ENCODE measurements at regions not wholly inside any gene's neighbourhood (a gene's known extent, or its start where the extent isn't known, plus 50 kb on each side); places are given as distances from the start of the nearest gene placed in this dataset.

DNA sequence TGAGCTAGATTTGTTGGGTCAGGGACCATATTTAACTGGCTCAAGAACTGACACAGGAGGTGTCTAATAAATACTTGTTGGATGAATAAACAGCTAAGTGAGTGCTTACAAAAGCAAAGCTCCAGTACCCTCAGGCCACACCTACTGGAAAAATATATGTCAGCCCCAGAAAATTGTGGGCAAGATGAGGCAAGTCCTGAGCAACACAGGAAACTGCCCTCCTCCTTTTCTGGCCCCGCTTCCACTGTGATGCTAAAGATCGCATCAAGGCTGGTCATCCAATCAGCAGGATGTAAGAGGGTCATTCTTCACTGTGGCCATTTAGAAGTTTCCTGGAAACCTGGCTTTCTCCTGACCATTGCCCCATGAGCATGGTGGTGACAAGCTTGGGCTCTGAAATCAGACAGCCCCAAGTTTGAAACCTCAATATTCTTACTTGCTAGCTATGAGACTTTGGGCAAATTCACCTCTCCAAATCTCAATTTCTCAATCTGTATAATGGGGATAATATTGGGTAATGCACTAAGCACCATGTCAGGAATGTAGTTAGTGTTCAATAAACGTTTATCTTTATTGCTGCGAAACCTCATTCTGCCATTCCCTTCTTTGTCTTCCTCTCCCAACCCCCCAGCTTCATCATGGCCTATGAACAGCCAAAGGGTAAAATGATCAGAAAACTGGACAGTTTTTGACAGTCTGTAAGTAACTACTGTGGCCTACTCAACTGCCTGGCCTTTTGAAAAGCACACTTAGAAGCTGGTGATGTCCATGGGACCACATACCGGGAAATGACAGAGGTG, 139.3 kb upstream of the PZP start:
- Histone ChIP-seq H3K9me3 (ENCODE audit: control insufficient read depth in 1 of 2, insufficient read depth in 1 of 2, low read length in 2 of 2) (peaks cover 0 to 2% of the 10 kb centered on the region in 2 experiments), H3K4me3 (ENCODE audit: low read length) (no peak overlapping the region), H3K36me3 (ENCODE audit: insufficient read depth, low read length) (no peaks in the 10 kb centered on the region), H3K4me1 (ENCODE audit: insufficient read depth, low read length) (peaks cover 3% of the 10 kb centered on the region), H3K27me3 (ENCODE audit: control insufficient read depth in 1 of 2, insufficient read depth in 2 of 2, low read length in 2 of 2) (no peaks in the 10 kb centered on the region), H3K27ac (ENCODE audit: low read depth in 1 of 2, low read length in 2 of 2) (no peak overlapping the region)
- intact Hi-C loops (cut with DNase I, micrococcal nuclease) = no loop called here
- ChIA-PET CTCF (no interaction called here), POLR2A (interaction anchor here (0.9 kb wide), 1 partner anchor 248 kb away, joined by 3 read pairs; no protein-coding TSS in a partner anchor)
- Mint-ChIP-seq H3K4me3 (no peak overlapping the region), H3K4me1 (ENCODE audit: low read depth) (peaks cover 52% of the 10 kb centered on the region), H3K27me3 (no peaks in the 10 kb centered on the region), H3K27ac (no peak overlapping the region), H3K36me3 (ENCODE audit: low read depth) (no peaks in the 10 kb centered on the region), H3K9me3 (no peaks in the 10 kb centered on the region)
- DNase-seq (no peak), ATAC-seq (ENCODE audit: poor library complexity) (no peak)
- TF ChIP-seq, protein P1, sequence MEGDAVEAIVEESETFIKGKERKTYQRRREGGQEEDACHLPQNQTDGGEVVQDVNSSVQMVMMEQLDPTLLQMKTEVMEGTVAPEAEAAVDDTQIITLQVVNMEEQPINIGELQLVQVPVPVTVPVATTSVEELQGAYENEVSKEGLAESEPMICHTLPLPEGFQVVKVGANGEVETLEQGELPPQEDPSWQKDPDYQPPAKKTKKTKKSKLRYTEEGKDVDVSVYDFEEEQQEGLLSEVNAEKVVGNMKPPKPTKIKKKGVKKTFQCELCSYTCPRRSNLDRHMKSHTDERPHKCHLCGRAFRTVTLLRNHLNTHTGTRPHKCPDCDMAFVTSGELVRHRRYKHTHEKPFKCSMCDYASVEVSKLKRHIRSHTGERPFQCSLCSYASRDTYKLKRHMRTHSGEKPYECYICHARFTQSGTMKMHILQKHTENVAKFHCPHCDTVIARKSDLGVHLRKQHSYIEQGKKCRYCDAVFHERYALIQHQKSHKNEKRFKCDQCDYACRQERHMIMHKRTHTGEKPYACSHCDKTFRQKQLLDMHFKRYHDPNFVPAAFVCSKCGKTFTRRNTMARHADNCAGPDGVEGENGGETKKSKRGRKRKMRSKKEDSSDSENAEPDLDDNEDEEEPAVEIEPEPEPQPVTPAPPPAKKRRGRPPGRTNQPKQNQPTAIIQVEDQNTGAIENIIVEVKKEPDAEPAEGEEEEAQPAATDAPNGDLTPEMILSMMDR (IDR thresholded peaks at IDR 0.05) = no peak

DNA sequence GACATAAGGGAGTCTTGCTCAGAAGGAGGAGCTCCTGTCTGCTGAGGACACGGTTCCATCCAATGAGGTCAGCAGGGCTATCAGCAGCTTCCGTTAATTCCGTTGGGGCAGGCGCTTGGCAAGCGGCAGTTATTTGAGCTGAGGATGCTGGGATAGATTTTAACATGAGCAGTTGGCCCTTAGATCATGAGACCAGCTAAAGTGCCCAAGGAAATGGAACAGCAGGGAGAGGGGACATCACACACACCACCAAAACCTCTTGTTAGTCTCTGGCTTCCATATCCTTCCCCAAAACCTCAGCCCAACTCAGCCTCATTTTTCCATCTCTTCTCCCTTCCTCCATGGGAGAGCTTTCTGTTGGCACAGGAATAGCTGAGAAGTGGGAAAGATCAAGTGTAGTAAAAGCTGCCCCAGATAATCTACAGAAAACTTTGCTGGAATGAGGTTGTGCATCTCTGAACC, 138.7 kb upstream of the PZP start:
- ChIA-PET POLR2A (interaction anchor here (0.9 kb wide), 1 partner anchor 249 kb away, joined by 3 read pairs; no protein-coding TSS in a partner anchor), CTCF (interaction anchor here (0.9 kb wide), 1 partner anchor 16 kb away, joined by 3 read pairs; no protein-coding TSS in a partner anchor)
- Histone ChIP-seq H3K4me3 (ENCODE audit: low read length) (no peak overlapping the region), H3K27me3 (ENCODE audit: control insufficient read depth in 1 of 2, insufficient read depth in 2 of 2, low read length in 2 of 2) (no peaks in the 10 kb centered on the region), H3K27ac (ENCODE audit: low read depth in 1 of 2, low read length in 2 of 2) (no peak overlapping the region), H3K36me3 (ENCODE audit: insufficient read depth, low read length) (no peaks in the 10 kb centered on the region), H3K4me1 (ENCODE audit: insufficient read depth, low read length) (peaks cover 5% of the 10 kb centered on the region), H3K9me3 (ENCODE audit: control insufficient read depth in 1 of 2, insufficient read depth in 1 of 2, low read length in 2 of 2) (no peaks in the 10 kb centered on the region)
- H3K27ac Mint-ChIP-seq = no peak overlapping the region
- intact Hi-C loops (cut with DNase I, micrococcal nuclease) = no loop called here
- no peaks in the 10 kb centered on the region for H3K9me3 Mint-ChIP-seq
- no peak for ATAC-seq (ENCODE audit: poor library complexity)
- DNase-seq = no peak
- TF ChIP-seq, protein P1 (IDR thresholded peaks at IDR 0.05) = no peak
- peaks cover 59% of the 10 kb centered on the region for H3K4me1 Mint-ChIP-seq (ENCODE audit: low read depth)
- H3K27me3 Mint-ChIP-seq = no peaks in the 10 kb centered on the region
- no peaks in the 10 kb centered on the region for H3K36me3 Mint-ChIP-seq (ENCODE audit: low read depth)
- H3K4me3 Mint-ChIP-seq = no peak overlapping the region

DNA sequence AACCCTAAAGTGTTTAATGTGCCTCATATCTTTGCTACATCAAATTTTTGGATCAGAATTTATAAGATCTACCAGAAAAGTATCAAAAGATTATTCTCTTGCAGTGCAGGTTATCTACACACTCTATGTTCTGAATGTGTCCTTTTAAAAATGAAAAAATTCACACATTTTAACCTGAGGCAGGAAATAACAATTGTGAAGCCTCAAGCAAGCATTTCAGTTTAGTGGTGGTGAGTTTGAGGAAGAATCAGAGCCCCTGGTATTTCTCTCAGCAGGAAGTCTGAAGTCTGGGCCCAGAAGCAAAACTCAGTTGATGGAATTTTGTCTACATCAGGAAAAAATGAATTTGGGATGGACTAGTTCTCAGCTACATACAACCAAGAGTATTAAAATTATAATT, 137.0 kb upstream of the PZP start:
- Histone ChIP-seq H3K4me3 (ENCODE audit: low read length) (no peak overlapping the region), H3K4me1 (ENCODE audit: insufficient read depth, low read length) (peaks cover 7% of the 10 kb centered on the region), H3K27me3 (ENCODE audit: control insufficient read depth in 1 of 2, insufficient read depth in 2 of 2, low read length in 2 of 2) (no peaks in the 10 kb centered on the region), H3K36me3 (ENCODE audit: insufficient read depth, low read length) (no peaks in the 10 kb centered on the region), H3K9me3 (ENCODE audit: control insufficient read depth in 1 of 2, insufficient read depth in 1 of 2, low read length in 2 of 2) (no peaks in the 10 kb centered on the region), H3K27ac (ENCODE audit: low read depth in 1 of 2, low read length in 2 of 2) (no peak overlapping the region)
- TF ChIP-seq, protein P1 (IDR thresholded peaks at IDR 0.05) = no peak
- no peaks in the 10 kb centered on the region for H3K27me3 Mint-ChIP-seq
- H3K36me3 Mint-ChIP-seq (ENCODE audit: low read depth) = no peaks in the 10 kb centered on the region
- peaks cover 58% of the 10 kb centered on the region for H3K4me1 Mint-ChIP-seq (ENCODE audit: low read depth)
- CTCF ChIA-PET = interaction anchor here (0.9 kb wide), 1 partner anchor 14 kb away, joined by 3 read pairs; no protein-coding TSS in a partner anchor
- POLR2A ChIA-PET = no interaction called here
- no peak overlapping the region for H3K4me3 Mint-ChIP-seq
- intact Hi-C loops (cut with DNase I, micrococcal nuclease) = no loop called here
- peak overlapping the region; percentile 18 for H3K27ac Mint-ChIP-seq
- peak in 1 of 14 experiments; percentile 59 for DNase-seq
- no peaks in the 10 kb centered on the region for H3K9me3 Mint-ChIP-seq
- no peak for ATAC-seq (ENCODE audit: poor library complexity)

All from CD4-positive, alpha-beta T cell (primary cell).